Stimulated activated CD4-positive, alpha-beta T cell treated with anti-CD3 and anti-CD28 coated beads, Interleukin-4, amount 100 ng/mL, for 48 hours (primary cell): ENCODE measurements at regions not wholly inside any gene's neighbourhood (a gene's known extent, or its start where the extent isn't known, plus 50 kb on each side); places are given as distances from the start of the nearest gene placed in this dataset.
"Not testable (repeated sequence)": the region's sequence is repeated elsewhere in the genome, so short reads cannot be mapped to it uniquely, and the experiment has no call there.

Experiments used
- DNase-seq, 2 donors: peaks; one replicate each; pipeline ENCODE4 v3.0.0-alpha.2; 2020; ENCODE audit warnings: low read depth in 2 of 2

DNA sequence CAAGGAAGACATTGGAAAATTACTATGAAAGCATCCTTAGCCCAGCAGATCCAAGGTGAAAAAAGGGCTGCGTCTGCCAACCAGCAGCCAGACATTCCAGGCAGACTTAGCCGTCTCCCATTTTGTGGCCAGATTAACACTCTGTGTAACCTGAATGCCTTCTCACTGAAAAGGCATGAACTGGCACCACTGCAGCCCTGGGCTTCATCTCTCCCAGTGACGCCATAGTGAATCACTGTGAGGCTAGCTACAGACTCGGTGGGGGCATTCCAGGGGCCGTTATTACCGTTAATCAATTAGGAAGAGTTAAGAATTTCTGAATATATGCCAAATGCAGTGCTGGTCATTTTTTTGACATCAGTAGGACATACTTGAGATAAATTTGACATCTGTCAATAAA lies 627.4 kb downstream of the LMO4 start:
- no peak for DNase-seq

DNA sequence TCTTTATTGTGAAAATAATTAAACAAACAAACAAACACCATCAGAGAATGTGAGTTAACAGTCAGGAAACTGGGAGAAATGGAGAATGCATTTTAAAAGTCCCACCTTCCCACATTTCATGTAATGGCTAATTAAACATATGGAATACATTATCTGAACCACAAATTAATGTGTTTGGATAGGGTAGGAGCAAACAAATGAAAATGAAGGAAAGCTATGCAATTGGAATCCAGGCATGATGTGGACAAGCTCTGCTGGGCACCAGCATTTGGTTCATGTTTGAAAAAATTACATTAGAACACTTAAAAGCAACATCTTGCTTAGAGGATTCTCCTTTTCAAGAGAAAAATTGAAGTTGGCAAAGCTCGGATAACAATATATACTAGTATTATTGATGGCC lies 628.1 kb downstream of the LMO4 start:
- DNase-seq, result no peak

DNA sequence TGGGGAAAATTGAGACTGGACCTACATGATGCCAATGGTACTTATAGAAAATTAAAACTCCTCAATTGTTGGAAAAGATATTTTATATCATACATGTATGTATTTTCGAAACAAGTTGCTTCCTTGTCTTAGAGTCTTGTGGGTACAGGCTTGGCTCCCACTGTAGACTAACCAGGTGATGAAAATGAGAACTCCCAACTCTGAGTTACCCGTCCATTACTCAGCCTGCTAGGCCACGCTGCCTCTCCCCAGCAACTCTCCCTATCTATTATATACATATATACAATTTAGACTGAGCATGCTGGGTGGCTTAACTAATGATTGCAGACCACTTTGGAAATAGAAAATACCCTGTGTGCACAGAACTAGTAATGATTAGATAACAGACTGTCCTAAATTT lies 628.7 kb downstream of the LMO4 start:
- no peak for DNase-seq

DNA sequence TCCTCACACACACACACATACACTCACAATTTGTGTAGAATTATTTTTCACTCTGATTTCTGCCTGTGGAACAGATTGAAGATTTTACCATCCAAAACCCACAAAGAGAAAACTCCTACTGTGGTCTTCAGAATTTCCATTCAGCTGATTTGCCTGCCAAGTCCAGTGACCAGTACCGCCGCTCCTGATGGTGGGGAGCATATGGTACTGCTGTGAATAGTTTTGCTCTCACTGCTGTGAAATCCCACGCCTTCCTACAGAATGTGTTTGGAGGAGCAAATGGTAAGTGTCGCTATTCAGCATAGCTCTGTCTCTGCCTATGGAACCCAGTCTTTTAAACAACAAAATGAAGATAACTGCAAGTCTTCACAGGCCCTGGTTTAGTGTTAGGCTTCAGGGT lies 629.5 kb downstream of the LMO4 start:
- DNase-seq, result no peak

DNA sequence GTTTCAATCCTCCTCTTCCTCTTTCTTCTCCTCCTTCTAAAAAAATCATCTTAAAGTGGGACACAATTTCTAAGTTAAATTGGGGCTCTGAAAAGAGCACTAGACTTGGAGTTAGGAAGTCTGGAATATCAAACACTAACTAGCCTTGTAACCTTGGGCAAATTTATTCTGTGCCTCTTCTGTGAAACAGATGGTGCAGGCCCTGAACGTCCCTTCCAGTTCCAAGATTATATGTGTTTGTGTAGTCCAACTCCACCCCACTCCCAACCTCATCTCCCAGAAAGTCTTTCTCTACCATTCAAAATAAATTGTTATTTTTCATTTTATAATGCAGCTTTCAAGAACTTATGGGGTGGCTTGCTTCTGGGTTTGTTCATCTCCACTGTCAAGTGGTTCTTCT lies 630.0 kb downstream of the LMO4 start:
- DNase-seq, result no peak

DNA sequence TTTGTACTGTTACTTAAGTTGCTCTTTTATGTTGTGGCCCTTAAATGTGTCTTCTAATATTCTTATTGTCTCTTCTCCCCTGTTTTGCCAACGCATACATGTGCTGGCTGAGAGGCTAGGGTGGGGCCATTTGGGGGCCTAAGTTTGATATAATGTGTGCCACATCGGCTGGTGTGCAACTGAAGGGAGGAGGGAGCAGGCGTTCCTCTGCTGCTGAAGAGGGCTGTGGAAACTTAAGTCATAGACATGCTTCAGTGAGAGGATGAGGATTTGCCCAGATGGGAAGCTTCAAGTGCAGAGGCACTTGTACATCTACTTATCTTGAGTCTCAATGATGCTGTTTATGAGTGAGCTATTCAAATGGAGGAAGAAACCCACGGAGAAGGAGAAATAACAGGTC lies 630.6 kb downstream of the LMO4 start:
- no peak for DNase-seq

DNA sequence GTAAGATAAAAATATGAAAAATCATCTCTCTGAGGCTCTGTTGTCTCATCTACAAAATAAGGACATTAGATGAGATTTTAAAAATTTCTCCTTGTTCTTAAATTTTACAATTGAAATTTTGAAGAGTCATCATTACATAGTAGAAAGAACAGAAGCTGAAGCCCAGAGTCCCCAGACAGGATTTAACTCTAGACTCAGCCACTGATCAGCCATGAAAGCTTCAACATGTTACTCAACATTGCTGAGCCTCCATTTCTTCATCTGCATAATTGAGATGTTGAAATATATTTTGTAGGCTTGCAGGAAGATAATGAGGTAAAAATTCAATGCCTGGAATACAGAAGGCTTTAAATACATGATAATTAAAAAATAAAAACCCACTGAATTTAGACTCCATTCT lies 633.3 kb downstream of the LMO4 start:
- DNase-seq, result no peak

DNA sequence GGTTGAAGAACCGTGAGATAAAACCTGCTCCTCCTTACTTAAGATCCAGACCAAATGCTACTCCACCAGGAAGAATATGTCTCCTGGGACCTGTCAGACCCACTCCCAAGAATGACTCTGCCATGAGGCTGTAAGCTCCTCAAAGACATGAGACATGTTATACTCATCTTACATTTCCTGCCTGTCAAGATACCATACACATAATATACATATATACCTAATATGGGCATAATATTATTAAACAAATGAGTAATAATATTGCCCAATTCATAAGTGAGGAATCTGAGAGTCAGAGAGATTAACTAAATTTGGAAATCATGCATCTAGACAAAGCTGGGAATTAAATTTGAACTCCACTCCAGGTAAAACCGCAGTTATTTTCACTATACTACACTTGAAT lies 634.9 kb downstream of the LMO4 start:
- no peak for DNase-seq

DNA sequence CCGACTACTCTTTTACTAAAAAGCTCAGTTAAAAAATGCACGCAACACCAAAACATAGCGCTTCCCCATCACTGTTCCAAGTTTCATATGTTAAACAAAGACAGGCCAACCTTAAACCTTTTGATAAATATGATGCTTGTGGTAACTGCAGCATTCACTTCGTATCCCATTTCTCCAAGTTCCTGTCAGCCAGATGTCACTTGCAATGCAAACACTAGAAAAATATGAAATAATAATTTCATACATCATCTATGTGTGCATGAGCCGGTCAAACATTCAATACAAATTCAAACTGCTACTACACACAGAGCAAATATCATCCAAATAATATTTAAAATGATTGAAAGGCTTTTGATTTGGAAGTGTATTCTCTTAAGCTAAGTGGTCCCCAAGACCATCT lies 636.5 kb downstream of the LMO4 start:
- no peak for DNase-seq

DNA sequence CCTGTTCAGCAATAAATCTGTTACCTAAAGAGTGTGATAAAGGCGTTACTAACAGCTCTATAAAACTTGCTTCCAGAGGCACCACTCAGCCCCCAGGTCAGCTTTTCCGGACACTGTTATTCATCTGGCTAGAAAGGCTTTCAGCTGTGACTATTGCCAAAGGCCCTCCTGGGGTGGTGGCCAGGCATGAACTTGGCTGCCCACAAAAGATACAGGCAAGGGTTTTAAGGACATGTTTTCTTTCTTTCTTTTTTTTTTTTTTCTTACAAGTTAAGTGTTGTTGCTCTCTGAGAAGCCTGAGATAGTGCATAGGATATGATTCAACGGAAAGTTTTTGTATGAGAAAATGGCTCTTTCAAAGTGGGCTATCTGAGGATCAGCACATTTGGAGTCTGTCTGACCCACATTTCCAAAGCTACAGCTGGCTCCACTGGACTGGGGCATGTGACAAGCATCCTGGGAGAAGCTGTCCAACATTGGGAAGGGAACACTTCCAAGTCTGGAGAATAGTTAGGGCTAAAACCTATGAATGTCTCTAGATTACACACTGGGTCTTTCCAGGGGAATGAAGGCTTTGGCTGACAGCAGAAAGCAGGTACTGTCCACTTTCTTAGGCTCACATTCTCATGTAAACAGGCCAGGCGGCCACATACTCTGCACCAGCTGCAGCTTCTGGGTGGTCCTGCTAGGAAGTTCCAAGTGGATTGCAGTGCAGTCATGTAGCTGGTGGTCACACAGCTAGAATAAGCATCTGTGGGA lies 639.7 kb downstream of the LMO4 start:
- DNase-seq, result no peak

DNA sequence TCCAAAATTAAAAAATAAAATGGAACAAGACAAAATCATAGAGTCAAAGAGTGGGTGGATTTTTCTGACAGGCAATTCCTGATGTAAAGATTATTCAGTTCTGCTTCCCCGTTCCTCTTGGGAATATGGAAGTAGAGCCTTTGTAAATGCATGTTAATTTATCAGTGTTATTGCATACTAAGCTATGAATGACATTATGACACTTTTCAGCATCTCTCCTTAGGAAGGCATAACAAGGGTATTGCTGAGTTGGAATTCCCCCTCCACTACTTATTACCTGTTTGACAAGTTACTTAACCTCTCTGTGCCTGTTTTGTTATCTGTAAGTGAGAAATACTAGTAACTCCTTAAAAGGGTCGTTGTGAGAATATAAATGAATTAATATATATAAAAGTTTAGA lies 640.4 kb downstream of the LMO4 start:
- DNase-seq, result no peak

DNA sequence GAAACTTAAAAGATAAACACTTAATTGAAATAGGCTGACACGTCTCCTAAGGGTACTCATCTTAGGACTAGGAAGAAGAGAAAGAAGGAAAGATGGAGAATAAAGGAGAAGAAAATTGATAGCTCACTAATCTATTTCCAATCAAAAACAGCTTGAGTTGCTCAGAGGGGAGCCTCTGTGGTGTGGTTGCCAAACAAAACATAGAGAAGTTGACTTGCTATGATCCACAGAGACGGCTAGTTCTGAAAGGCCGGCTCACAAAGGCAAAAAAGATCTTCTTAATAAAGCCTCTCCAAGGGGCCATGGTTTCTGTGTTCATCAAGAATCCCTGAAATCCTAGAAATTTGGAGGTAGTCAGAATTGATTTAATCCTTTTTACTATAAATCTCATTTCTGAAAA lies 644.1 kb downstream of the LMO4 start:
- no peak for DNase-seq

DNA sequence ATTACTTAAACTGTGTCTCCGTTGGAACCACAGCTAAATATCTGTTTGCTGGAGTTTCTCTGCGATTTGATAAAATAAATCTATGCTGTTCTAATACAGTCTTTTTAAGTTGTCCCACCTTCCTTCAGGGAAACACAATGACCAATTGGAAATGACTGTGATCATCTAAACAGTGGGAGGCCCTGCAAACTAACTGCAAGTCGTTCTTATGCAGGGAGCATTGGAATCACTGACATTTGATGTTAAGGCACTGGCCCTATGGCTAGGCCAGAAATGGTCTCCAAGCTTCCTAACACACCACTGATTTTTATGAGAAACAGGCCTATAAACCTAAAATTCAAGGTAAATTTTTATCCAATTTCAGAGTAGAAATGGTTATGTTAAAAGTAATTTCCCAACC lies 645.2 kb downstream of the LMO4 start:
- no peak for DNase-seq

DNA sequence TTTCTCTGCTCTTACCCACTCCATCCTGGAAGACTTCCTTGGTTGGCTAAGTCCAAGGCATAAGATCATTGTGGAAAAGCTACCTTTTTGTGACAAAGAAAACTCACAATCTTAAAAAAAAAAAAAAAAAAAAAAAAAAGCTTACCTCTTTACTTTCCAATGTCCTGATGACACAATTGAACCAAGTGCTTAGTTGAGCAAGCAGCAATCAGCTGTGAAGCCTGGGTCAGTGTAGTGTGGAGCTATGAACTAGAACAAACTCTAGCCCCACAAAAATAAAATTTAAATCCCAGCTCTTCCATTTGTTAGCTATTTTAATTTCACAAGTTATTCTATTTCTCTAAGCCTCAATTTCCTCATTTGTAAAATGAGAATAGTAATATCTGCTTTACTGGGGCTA lies 647.6 kb downstream of the LMO4 start:
- no peak for DNase-seq

DNA sequence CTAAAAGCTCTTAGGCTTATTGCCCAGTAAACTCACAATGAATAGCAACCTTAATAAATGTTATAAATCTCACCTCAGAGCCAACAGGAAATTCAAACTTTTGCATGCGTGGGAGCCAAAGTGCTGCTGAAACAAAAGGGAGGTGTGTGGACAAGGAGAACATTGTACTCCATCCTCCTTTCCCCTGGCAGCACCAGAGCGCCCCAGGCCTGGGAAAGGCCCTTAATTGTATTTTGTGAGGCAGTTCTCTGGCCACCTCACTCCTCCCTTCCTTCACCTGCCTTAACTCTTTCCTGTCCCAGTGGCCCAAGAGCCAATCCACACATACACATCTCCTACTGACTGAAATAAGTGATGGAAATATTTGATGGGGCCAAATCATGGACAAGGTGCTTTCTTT lies 648.5 kb downstream of the LMO4 start:
- no peak for DNase-seq

DNA sequence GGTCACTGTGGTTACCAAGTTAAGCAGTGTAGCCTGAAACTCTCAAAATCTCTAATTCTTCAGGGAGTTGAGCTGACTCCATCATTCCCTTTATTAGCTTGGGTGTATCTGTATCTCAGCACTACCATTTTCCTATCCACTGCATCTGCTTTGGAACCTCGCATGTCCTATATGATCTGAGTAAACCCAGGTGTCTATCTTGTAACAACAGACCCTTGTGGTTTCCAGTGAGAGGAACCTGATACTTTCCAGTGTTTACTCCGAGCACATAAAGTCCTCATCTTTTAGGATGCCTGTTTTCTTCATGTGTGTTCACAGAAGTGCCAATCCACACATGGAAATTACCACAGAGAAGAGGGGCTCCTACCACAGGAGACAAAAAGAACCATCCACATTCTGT lies 650.4 kb downstream of the LMO4 start:
- no peak for DNase-seq

DNA sequence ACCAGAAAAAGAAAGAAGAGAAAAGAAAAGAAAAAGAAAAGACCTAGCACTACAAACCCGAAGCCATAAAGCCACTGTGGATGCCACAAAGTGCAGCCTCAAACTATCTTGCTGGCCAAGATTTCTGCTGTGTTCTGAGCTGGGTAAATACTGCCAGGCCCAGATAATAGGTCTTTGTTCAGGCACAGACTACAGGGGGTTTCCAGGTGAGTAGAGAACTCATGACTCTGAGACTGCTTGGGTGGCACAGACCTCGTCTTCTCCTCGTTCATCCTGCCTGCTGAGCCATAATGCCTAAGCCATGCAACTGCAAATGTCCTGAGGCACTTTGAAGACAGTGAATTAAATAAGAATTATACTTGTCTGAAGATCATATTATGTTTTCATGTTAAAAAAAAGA lies 651.8 kb downstream of the LMO4 start:
- no peak for DNase-seq

DNA sequence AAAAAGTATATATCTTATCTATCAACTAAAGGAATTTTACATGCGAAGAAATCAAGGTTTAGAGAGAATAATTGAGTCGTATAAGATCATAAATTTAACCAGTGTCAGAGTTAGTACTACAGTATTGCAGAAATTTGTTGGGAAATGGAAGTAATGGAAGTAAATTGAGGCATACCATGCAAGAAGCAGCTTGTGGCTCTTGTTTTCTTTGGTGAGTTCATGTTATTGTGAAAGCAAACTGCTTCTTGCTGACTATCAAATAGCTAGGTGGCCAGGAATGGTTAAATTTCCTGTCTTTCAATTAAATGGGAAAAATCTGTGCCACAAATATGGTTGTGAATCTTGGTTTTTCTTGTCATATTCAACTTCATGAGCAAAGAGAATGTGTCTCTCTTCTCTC lies 652.7 kb downstream of the LMO4 start:
- no peak for DNase-seq

DNA sequence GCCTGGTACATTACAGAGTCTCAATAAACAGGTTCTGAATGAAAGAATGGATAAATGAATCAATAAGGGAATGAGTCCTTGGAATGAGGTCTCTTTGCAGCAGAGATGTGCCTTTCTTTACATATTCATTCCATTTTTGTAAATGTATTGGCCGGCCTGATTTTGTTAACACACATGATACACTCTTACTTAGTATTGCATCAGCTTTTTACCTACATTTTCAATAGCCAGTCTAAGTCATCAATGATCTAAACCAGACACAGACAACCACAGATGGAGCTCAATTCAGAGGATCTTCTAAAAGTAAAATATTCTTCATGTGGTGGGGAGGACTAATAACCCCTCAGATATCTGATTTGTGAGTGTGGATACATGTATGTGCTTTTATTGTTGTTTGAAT lies 653.1 kb downstream of the LMO4 start:
- no peak for DNase-seq

DNA sequence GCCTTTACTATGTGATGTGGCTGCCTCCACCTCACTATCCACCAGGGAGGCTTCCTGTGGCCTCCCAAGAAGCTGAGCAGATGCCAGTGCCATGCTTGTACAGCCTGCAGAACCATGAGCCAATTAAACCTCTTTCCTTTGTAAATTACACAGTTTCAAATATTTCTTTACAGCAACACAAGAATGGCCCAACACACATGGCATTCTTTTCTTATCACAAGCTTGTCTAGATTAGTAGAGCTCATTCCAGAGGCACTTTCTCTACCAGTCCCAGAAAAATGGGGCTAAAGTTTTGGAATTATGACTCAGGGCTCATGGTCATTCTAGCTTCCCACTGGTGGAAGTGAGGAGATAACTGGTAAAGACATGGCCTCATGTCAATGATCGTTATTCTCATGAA lies 655.2 kb downstream of the LMO4 start:
- DNase-seq, result no peak

DNA sequence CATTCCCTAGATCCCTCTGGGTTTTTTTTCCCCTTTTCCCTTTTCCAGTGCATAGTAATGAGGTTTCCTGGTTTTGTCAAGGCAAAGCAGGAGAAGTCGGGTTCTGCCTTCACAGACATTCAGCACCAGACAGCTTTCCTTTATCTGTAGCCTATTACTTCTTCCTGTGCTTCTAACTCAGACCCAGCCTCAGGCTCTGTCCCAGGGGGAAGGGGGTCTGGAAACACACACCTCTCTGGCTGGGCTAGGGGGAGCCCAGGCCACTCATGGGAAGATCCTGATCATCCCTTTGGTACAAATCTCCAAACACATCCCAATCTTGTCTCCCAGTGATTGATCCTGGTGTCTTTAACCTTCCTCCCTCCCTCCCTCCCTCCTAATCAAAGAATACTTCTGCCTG lies 656.4 kb downstream of the LMO4 start:
- no peak for DNase-seq

DNA sequence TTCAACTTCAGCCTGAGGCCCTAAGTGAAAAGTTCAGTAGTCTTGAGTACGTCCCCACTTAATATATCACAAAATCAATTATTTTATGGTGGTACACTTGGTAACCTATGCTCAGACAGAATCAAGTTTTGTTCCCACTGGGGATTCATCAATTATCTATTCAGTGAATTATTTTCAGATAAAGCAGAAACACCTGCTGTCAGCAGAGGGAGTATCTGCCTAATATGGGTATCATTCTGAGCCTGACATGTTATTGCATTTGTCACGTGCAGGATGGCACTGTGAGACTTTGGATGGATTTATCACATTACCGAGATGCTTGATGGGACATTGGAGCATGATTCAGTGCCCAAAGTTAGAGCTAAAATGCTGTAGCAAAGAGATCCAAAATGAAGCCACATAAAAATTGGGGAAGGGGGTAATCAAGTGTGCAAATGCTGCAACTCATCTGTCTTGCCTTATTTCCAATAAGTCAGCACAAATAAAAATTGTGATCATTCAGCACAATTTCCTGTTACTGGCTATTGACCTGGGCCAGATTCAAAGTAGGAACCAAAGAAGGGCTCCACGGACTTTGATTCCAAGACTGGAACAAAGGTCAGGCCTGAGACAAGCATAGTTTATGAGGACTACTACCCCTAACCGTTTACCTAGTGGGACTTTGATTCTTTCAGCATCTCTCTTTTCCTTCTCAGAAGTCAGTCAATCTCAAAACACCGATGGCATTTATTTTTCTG lies 657.6 kb downstream of the LMO4 start:
- no peak for DNase-seq

DNA sequence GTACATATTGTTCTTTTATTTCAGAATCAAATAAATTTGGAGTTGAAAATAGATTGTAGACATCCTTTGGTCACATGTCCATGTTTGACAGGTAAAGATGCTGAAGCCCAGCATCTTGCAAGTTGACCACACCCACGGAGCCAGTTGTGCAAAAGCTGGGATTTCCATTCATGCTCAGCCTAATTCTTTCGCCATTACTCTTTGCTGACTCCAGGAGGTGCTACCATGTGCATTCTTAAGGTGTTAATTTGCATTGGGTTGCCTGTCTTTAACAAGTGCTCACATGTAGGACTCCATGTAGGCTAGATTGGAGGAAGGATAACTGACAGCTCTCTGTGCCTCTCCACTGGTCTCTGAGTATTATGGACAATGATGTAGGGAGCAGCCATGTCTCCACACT lies 660.7 kb downstream of the LMO4 start:
- no peak for DNase-seq

DNA sequence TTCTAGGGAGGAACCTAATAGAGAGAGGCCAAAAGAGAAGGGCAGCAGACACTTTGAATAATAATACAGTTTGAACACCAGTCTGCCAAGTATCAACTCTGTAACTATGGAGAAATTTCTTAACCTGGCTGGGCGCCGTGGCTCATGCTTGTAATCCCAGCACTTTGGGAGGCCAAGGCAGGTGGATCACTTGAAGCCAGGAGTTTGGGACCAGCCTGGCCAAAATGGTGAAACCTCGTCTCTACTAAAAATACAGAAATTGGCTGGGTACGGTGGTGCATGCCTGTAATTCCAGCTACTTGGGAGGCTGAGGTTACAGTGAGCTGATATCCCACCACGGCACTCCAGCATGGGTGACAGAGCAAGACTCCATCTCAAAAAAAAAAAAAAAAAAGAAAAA lies 663.9 kb downstream of the LMO4 start:
- not testable (repeated sequence) for DNase-seq
